Frontal cortex (tissue), 3 donors: ENCODE measurements at regions not wholly inside any gene's neighbourhood (a gene's known extent, or its start where the extent isn't known, plus 50 kb on each side); places are given as distances from the start of the nearest gene placed in this dataset.

Source experiments
- DNase-seq, 2 donors: peaks; one replicate each; pipeline ENCODE4 v3.0.0; 2012; ENCODE audit warnings: low spot score in 2 of 2
- FAIRE-seq: peaks from 2 replicates; lab custom pipeline; 2012; peaks lifted over from hg19 to GRCh38; lab: Jason Lieb, UNC
- donor health status: control.
- donor health status: control.
- donor health status: control.

DNA sequence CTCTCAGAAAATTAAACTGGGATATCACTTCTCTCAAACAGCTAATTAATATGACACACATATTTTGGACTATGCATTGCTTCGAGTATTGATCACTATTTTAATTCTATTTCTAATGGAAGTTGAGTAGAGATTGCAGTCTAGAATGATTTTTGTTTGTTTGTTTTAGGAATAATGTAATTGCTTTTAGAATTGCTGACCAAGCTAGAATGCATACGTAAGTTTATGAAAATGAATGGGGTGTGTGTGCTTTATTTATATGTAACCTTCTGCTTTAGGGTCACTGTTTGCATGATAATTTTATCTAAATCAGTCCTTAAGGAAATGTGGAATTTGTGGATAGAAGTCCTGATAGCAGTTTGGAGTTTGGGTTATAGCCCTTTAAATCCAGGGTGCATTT, 371.4 kb downstream of the NR2F2 start:
- FAIRE-seq: no peak

DNA sequence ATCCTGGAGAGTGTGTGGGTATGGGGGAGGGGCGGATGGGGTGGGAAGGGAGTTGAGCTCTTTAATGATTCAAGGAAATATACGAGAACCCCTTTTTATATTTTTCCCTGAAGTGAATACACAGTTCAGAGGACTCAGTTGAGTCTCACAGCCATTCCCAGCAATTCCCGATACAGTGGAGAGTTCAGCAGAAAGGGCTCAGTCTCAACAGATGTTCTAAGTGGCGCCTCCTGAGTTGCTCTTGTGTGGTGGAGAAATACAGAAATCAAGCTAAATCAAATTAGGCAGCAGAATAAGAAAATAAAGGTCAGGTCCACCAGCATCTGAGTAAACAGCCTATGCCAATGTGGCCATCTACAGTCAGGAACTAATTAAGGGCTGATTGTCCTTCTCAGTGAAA, 372.1 kb downstream of the NR2F2 start:
- FAIRE-seq: no peak

More for the DNA sequence above, 371.4 kb downstream of the NR2F2 start:
- DNase-seq: no peak

DNA sequence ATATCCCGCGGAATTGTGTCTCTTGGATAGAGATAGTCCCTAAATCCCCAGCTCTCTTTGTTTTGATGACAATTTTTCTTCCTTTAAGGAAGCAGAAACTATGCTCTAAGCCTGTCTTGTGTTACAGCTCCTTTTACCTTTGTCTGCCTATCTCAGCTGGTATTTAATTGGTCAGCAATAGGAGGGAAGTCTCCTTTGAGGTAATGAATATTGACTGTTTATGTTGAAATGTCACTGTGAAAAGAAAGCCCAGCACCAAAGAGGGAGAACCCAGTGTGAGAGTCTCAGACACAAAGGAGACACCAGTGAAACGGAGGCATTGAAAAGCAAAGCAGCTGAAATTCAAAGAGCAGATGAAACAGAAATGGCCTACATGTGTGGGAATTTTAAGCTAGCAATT, 372.6 kb downstream of the NR2F2 start:
- FAIRE-seq: no peak

More for the DNA sequence above, 372.1 kb downstream of the NR2F2 start:
- no peak for DNase-seq

DNA sequence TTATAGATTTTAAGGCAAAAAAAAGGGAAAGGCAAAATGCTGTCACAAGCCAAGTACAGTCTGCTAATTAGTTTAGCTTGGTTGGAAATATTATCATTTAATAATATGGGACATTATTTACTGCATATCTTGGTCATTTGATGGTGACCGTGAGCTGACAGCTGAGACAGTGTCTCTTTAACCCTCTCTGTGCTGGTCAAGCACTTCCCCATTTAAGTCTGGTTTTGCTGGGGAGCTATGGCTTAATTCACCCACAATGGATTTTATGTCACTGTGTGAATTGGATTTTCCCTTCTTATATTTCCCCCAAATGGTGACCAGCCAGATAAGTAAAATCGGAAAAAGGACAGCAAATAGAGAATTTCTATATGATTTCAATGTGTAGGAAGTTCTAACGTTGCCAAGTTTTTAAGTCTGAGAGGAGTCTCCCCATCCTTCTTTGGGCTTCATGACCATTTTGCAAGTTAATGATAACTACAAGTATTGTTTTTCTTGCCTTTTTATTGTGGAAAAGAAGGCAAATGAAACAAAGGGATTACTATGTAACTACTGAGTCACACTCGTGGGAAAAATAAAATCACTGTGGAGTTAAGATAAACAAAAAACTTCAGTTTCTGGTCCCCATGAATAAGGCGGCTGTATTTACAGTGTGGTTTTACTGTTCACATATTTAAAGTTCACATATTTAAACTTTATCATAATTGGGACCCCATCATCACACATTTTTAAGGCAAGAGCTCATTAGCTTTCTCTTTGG, 373.5 kb downstream of the NR2F2 start:
- FAIRE-seq (no peak), DNase-seq (no peak)

More for the DNA sequence above, 372.6 kb downstream of the NR2F2 start:
- no peak for DNase-seq

DNA sequence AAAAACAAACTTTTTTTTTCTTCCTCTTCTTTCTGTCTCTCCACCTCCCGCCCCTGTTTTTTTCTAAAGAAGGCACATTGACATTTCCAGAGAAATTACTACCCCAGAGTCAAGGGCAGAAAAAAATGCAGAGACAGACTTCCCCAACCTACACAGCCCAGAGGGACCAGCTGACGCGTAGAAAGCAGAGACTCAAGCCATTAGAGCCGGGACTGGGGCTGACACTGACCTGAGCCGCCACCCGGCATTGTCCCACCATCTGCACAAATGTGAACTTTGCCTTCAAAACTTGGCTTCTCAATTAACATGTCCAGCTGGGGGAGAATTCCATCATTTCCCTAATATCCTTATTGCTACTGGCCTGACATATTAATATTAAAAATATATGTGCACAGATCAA, 385.6 kb downstream of the NR2F2 start:
- DNase-seq (no peak), FAIRE-seq (no peak)

DNA sequence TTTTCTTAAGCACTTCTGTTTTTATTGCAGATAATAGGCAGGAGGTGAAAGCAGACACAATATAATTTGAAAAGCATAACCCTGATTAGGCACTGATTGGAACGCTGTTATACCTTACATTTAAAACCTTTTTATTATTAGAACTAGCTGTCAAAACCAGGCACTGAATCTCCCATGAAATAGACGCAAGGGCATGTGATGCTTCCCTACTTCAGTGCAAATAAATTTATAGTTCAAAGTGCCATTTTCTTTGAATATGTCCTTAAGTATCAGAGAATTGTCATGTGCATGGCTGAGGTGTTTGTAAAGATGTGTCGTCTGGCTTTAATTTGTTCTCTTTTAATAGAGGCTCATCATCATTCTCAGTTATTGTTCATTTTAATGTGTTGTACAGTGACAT, 386.0 kb downstream of the NR2F2 start:
- FAIRE-seq (no peak), DNase-seq (no peak)

DNA sequence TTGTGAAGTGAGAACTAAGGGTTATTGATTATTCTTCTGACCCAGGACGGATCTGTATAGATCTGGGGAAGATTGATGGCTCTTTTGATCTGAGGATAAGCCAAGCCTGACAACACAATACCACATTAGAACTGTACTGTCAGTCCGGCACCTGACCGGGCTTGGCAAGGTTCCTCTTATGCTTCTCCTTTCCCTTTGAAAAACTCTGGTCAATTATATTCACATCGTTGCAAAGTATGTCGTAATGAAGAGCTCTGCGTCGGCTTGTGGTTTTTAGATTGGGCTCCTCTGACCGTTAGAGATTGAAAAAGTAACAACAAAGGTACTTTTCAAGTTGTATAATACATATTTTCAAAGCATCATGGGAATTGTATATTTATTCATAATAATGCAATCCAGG, 389.8 kb downstream of the NR2F2 start:
- DNase-seq (no peak), FAIRE-seq (no peak)

DNA sequence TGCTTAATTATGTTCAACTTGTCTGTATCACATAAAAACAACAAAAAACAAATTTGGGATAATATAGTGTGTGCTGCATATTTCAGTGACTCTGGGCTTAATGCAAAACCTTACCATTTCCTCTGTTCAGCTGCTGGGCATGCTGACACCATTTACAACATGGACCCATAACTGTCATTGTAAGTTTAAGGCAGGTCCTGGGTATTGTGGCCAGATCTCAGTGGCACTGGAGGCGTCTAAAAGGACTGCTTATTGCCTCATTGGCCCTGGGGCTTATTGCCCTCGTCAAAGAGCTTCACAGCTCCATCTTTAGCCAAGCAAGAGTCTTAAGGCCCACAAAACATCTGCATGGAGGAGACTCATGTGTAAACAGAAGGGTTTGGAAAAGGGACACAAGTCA, 390.2 kb downstream of the NR2F2 start:
- DNase-seq (no peak), FAIRE-seq (no peak)

DNA sequence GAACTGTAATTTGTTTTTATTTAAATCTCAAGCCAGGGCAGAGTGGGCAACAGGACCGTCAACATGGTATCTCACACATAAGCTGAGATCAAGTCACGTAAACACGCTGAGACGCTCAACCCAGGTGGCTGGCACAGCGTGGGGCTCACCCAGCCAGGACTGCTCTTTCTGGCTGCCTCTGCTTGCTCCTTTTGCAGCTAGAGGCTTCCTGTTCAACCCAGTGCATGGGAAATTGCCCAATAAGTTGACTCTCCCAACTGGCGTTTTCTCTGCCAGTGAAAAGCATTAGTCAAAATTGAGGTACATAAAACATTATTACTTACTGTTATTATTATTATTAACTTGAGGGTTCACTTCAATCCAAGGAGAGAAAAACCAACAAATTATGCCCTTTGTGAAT, 398.1 kb downstream of the NR2F2 start:
- DNase-seq (no peak), FAIRE-seq (no peak)

DNA sequence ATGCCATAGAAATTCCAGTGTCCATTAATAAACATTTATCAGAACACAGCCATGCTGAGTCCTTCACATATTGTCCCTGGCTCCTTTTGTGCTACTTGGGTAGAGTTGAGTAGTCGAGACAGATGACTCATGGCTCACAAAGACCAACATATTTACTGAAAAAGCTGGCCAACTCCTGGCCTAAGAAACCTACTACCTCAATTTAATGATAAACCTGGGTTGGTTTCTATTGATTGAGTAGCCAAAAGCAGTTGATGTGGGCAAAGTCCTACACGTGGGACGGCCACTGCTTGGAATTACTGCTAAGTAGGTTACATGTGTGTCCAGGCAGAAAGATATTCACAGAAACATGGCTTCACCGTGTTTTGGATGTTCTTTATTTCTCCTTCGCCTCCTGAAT, 402.2 kb downstream of the NR2F2 start:
- DNase-seq: no peak
- no peak for FAIRE-seq

DNA sequence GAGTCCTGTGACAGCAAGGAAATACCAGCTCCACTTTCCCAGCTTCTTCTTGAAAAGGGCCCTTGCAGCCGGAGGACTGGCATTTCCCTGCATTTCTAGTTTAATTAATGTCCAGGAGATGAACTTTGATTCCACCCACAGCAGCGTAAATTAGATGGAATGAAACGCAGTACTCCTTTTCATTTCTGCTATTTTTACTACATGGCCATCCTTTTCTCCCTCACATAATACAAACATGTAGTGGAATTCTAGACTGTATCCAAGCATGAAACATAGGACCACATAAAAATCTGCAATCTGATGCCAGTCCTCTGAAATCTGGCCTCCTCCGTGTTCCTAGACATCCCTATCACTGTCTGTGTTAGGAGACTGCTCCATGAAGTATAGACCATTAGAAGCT, 403.2 kb downstream of the NR2F2 start:
- no peak for DNase-seq
- no peak for FAIRE-seq

DNA sequence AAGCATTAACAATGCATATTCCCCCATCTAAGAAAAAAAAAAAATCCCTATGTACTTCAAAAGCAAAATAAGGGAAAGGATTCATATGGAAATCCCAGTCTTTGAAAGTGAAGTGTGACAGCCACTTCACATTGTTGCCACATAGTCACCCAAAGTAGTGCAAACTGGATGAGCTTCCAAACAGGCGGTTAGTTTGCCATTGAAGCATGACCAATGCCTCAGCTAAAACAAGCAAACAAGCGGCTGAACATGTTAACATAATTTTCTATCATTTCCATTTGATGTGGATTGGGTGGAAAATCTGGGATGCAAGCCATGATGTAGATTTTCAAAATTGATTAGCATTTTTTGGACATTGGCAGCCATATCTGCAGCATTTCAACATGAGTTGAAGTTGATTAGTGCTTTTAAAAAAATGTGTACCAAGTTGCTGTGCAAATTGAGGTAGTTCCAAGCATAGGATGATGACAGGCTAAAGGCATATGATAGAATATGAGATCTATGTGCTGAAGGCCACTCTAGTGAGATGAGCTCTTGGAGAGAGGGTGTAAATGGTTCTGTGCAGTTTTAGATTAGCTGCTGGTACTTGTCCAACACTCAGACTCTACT, 405.2 kb downstream of the NR2F2 start:
- FAIRE-seq: no peak

DNA sequence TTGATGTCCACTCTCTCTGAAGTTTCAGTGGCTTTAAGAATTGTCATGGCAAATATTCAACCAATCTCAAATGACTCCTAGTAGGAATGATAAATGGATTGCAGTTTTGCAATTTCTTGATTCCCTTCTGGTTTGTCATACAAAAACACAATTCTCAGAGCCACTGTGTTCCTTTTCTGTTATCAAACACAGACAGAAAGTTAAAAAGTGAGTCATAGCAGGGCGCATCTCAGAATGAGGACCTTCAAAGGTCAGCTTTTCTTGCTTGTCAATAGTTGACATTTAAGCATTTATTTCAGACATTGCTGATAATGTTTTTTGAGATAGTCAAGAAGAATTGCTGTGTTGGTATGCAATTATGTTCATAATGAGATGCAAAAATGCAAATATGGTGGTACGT, 405.9 kb downstream of the NR2F2 start:
- FAIRE-seq: no peak
- no peak for DNase-seq

More for the DNA sequence above, 405.2 kb downstream of the NR2F2 start:
- DNase-seq: no peak

DNA sequence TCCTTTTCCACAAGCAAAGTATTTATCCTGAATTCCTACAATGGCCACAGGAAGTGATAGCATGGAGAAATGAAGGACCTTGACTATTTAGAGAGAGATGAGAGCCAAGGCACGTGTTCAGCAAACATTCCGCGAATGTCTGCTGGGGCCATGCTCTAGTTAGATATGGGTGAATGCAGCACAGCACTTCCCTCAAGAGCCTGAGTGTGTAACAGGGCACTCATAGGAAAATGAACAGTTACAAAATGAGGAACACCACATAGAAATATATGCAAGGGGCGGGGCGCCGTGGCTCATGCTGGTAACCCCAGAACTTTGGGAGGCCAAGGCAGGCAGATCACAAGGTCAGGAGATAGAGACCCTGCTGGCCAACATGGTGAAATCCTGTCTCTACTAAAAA, 406.9 kb downstream of the NR2F2 start:
- FAIRE-seq (no peak), DNase-seq (no peak)

DNA sequence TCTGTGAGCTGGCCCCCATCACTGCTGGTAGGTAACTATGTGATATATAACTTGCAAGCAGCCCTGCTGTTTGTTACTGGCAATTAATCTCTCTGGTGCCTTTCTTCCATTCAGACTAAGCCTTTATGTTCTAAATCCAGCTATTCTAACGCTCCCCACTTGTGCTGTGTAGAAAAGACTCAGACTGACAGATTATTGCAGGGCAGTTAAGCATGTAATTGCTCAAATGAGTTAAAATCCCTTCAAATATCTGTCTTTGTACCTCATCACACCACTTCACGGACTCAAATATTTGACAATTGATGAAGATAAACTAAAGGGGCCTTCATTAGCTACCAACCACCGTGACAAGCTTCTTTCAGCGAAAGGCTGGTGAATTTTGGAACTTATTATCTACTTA, 416.2 kb downstream of the NR2F2 start:
- DNase-seq (no peak), FAIRE-seq (no peak)

DNA sequence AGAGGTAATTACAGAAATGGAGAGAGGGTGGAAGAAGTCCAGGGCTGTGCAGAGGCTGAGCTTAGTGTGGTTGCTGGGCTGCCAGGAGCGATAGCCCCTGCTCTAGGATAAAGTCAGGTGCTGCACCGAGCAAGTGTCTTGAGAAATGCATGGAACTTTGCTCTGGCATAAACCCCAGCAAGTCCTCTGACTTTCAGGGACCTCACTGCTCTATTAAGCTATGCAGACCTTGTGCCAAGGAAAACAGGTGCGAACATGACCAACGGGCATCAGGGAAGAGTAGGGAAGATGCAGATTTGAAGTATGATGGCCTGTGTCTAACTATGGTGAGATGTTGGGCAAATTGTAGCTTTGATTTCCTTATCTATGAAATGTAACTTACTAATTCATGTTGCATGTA, 416.8 kb downstream of the NR2F2 start:
- DNase-seq: no peak
- FAIRE-seq: no peak

DNA sequence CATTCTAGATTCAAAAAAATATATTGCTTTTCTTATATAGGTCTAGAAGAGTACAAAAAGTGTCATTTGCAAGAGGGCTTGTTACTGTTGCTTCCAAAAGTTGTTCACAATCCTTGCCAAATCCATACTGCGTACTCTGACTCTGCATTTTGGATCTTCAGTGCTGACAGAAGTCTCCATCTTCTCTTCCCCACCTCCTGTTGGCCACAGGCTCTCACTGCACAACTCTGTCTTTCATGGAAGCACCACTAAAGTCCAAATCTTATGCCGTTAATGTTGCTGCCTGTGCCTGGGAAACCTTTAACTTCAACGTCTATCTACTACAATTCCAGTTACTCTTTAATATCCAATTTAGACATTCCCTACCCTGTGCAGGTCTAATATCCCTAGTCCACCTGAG, 419.9 kb downstream of the NR2F2 start:
- DNase-seq: no peak
- no peak for FAIRE-seq

DNA sequence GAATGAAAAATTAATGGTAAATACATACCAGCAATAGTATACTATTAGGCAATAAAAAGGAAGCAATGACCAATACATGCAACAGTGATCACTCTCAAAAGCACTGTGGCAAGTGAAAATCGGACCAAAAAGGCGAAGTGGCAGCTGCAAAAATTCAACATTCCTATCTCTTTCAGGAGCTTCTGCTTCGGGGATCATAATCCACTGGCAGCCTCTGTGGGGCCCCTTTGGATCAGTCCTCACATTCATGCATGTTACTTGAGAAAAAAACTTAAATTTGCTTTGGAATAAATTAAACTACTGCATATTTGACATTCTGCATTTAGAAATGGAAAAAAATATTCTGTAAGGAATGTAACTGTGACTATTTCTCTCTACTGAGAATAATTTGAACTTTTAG, 425.6 kb downstream of the NR2F2 start:
- DNase-seq (no peak), FAIRE-seq (no peak)

DNA sequence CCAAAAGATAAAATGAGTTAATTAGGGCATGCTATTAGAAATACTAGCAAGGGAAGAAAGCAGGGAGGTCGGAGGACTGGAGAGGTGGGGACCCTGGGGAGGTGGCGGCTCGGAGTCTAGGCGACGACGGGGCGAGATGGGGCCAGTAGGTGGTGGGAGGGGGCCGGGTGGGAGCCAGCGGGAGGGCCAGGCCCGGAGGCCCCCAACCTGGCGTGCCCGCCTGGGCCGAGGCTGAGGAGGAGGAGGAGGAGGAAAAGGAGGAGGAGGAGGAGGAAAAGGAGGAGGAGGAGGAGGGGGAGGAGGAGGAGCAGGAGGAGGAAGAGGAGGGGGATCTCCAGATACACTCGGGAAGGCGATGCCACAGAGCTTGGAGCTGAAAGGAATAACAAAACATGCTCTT, 426.2 kb downstream of the NR2F2 start:
- DNase-seq: no peak
- no peak for FAIRE-seq

DNA sequence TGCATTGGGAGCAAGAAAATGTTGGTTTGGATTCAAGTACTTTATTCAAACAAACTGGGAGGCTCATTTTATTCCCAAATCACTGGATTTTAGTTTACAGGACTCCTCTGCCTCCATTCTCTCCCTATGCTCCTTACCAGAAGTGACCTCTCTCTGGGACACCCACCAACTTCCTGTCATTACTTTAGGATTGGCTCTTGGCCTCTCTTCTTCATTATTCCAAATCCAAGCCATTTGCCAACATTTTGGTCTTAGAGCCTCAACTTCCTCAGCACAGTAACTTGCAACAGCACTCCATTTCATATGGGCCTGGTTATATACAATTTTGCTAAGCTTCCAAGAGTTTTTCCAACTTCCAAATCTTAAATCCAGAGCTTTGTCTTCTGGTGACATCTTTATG, 432.1 kb downstream of the NR2F2 start:
- FAIRE-seq (no peak), DNase-seq (no peak)

DNA sequence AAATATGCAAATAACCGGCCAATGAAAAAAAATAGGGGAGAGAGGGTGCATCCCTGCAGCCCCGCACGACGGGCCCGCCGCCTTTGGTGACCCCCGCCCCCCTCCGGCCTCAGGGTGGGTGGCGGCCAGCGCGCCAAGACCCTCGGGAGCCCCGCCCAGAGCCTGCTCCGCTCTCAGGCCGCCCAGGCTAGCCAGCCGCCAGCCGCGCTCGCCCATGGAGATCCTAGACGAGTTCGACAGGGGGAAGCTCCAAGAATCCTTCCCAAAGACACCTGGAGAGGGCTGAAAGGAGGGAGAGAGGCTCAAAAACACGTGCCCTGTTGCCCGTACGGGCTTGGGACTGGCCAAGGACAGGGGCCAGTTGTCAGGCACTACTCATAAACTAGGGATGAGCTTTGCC, 434.0 kb downstream of the NR2F2 start:
- FAIRE-seq: no peak
- no peak for DNase-seq

DNA sequence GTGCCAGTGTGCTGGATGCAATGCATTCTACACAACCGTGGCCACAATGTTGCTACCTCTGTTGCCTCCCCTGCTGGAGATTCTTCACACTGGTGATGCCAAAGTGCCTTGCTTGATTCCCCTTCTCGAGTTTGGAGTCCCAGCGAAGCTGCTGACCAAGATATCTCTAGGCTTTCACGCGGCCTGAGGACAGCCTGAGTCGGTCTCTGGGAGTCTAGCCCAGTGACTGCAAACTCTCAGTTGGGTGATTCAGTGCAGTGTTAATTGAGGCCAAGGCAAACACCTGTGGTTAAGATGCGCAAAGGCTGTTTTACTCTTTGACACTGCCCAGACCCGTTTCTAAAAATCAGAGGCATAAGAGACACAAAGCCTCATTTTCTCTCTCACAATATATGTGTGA, 434.4 kb downstream of the NR2F2 start:
- FAIRE-seq (no peak), DNase-seq (no peak)
